HG03460 (cell line): ENCODE measurements at regions not wholly inside any gene's neighbourhood (a gene's known extent, or its start where the extent isn't known, plus 50 kb on each side); places are given as distances from the start of the nearest gene placed in this dataset.

ENCODE experiments used
- ATAC-seq: cut with Tn5 transposase; IDR thresholded peaks from one replicate; pipeline ENCODE4 v1.9.1; 2021; ENCODE audit not compliant: unreplicated experiment

DNA sequence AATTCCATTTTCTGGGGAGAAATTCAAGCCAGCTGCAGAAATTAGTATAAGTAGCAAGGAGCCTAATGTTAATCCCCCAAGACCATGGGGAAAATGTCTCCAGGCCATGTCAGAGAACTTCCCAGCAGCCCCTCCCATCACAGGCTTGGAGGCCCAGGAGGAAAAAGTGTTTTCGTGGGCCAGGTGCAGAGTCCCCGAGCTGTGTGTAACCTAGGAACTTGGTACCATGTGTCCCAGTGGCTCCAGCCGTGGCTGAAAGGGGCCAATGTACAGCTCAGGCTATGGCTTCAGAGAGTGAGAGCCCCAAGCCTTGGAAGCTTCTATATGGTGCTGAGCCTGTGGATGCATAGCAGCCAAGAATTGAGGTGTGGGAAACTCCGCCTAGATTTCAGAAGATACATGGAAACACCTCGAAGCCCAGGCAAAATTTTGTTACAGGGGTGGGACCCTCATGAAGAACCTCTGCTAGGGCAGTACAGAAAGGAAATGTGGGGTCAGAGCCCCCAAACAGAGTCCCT is 286.3 kb downstream of the MATN1 start:
- ATAC-seq: no peak

DNA sequence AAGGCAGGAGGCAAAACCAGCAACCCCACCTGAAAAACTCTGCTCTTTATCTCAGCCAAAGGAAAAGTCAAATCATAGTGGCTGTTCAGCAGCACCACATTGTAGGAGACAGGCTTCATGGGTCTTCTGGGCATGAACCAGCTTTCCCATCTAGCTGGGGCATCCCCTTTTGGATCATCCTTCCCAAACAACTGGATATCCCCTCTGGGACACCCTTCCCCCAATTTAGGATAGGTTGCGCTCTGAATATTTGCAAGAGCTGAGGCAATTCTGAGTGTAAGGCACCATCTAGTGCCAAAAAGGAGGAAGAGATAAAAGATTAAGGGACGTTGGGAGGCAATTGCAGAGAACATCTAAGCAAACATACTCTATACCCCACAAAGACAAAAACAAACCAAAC is 295.8 kb downstream of the MATN1 start:
- ATAC-seq: no peak

DNA sequence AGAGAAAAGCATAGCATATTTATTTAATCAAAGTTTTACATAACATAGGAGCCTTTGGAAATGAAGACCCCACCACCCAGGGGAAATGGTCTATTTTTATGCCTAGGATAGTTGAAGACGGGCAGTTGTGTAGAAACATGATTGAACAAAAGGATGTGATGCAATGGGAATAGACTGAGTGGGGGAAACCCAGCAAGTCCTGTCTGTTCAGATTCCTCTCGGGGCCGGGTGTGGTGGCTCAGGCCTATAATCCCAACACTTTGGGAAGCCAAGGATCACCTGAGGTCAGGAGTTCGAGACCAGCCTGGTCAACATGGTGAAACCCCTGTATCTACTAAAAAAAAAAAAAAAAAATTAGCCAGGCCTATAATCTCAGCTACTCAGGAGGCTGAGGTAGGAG is 298.3 kb downstream of the MATN1 start:
- no peak for ATAC-seq

DNA sequence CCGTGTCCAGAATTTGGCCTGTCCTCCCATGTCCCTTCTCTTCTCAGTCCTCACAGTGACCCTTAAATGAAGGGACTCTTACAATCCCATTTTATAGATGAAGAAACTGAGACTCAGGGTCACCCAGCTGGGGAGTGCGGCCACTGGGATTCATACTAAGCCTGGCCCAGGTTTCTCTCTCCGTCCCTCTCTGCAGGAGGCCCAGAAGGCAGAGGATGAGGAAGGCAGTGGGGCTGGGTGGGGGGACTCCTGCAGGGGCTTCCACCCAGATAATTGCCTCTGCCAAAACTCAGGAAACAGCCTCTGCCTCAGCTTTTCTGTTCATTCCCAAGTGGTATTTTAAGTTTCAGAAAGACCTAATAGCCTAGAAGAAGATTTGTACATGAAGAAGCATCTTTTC is 299.8 kb downstream of the MATN1 start:
- ATAC-seq: no peak

DNA sequence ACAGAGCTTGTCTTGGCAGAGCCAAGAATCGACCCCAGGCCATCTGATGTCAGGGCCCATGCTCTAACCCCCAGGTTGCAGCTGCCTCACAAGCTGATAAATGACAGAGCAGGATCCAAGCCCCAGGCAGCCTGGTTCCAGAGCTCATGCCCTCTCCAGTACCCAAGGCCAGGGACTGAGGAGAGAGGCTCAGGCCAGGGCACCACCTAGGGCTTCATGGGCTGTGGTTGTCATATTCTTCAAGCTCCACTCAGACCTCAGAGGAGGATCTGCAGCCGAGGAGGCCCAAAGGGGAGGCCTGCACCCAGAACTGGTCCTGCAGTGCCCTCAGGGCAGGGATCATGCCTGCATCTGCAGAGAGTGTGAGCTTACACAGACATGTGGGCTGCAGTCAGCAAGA is 301.1 kb downstream of the MATN1 start:
- no peak for ATAC-seq

DNA sequence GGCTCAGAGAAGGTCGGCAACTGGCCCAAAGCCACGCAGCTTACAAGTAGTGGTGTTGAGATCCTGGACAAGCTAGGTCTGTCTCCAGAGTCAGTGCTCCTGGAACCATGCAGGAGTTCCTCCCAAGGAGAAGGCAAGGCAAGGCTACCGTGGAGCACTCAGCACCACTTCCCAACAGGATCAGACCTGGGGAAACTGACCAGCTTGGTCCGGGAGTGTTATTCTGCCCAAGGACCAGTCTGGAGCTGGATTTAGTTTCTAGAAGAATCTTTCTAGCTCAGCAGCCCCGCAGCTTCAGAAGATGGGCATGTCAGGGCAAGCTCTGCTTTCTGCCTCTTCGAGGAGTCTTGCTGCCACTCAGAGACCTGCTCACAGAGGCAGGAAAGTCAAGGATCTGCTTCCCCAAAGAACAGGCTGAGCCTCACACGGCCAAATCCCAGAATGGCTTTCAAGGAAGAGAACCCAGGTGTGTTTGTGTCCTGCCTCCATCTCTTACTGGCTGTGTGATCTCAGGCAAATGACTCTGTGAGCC is 302.8 kb downstream of the MATN1 start:
- ATAC-seq: no peak

DNA sequence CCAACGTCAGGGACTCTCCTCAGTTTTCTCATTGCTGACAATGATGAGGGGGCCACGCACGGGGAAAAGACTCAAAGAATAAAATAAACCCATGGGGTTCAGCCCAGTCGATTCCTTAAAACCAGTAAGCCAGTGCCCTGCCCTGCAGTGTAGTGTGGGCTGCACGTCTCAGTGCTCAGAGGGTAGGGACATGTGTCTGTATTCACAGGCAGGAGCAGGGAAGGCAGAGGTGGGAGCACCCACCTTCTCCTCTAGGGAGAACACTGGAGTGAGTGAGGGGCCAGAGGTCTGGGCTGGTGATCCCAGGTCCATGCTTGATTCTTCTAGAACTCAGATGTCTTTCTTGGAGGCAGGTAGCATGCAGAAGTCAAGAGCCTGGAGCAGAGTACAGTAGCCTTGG is 303.6 kb downstream of the MATN1 start:
- no peak for ATAC-seq

DNA sequence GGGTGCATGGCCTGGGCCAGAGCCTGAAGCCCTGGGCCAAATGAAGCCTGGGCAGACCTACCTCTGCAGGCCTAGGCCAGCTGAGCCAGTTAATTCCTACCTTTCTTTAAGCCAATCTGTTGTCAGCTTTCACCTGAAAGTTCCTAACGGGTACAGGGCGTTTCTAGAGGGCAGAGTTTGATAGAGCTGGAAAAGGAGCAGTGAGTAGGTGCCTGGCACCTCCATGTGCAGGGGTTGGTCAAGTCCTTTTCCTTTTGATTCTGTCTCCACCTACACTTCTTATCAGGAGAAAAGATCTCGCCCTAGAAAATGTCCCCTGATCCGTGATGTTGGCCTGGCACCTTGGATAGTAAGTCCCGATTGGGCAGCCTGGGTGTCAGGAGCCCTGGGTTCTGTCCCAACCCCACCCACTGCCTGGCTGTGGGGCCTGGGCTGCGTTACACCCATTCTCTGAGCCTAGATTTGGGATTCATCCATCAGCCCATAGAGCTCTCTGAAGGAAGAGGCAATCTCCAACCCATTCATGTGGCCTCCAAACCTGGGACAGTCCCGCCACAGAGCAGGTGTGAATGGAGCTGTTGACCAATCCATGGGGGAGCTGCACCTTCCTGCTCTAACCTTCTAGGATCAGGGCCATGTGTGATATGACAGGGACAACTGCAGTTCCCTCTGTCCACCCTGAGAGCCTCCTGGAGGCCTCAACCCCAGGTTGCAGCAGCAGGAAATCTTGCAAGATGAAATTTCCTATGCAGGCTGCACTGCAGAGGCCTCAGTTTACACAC is 304.3 kb downstream of the MATN1 start:
- ATAC-seq: no peak

DNA sequence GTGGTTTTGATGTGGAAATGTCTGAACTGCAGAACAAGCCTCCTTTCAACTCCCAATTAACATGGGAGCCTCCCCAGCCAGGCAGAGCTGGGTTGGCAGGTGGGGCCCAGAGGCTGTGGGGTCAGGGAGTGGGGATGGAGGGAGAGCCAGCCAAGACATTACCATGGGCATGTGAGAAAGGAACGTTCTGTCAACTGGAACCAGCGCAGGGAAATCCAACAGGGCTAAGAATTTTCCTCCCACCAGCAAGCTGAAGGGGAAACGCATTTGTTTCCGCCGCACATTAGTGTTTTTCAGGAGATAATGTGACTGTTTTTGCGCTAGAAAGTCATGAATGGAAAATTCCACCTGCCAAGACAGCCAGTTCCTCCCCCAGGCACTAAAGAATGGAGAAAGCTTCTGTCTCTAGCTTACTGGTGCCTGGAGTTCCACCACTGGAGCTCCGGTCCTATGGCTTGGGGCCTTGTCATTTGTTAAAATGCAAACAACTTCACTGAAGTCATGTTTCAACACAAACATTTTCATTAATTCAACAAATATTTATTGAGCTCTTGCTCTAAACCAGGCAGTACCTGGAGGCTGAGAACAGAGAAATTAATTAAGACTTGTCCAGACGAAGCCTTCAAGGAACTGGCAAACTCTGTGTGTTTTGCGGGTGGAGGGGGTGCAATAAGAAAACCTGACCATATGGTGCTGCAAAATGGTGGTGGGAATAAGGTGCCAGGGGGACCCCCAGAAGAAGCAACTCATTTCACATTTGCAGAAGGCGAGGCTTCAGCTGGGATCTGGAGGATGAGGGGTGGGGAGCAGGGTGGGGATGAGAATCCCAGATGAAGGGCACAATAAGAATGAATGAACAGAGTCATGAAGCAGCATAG is 305.1 kb downstream of the MATN1 start:
- ATAC-seq: no peak

DNA sequence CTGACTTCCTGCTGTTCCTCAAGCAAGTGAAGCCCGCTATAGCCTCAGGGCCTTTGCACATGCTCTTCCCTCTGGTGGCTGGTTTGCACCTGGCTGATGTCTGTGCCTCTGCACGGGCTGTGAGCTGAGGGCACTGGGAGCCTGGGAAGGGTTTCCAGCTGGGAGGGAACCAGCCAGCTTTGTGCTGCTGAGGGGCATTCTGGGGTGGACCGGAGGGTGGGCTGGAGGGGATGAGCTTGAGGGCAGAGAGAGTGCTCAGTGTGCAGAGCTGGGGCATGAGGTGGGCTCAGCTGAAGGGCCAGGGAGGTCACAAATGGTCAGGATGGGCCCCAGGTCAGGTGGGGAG is 305.7 kb downstream of the MATN1 start:
- ATAC-seq: no peak

DNA sequence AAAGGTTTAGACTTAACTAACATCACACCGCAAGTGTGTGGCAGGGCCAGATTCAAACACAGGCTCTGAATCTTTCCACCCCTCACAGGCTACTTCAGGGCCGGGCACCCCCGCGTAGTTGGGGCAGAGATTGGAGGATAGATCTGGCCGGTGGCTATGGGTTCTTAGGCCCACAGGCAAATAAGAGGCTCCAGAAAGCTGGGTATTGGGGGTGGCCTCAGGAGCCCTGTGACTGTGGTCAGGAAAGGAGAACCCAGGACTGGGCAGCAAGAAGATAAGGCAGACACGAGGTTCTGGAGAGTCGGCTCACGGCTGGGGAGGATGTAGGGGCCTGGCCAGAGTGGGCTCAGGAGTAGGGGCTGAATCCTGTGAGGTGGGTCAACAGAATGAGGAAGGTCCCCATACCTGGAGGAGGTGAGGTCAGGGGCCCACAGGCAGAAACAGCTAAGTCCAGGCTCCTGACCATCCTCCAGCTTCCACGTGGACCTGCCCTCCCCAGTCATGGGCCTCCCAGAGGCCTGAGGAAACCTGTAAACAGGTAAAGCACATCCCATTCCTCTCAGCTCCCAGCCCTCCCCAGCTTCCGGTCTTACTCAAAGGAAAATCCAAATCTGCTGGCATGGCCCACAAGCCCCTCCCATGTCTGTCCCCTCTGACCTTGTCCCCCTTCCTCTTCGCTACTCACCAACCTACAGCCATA is 306.2 kb downstream of the MATN1 start:
- no peak for ATAC-seq

DNA sequence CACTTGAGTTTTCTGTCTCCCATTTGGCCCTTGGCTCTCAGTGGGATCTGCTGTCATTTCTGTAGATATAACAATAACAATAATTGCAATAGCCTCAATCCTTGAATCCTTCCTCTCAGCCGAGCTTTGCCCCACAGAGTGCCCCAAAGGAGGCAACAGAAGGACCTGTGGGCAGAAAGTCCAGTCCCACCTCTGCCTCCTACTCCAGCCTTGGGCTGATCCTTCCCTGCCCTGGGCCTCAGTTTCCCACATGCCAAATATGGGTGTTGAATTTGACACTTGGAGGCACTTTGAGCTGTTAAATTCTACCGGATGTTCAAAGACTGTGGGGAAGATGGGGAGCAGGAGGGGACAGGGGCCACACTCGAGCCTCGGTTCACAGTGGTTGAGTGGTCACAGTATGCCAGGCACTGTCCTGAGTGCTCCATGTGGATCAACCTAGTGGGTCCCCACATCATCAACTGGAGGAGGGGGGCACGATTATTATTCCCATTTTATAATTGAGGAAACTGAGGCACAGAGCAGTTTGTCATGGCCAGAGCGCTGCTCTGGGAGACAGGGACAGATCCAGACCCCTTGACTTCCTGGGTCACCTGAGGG is 307.1 kb downstream of the MATN1 start:
- ATAC-seq: no peak

DNA sequence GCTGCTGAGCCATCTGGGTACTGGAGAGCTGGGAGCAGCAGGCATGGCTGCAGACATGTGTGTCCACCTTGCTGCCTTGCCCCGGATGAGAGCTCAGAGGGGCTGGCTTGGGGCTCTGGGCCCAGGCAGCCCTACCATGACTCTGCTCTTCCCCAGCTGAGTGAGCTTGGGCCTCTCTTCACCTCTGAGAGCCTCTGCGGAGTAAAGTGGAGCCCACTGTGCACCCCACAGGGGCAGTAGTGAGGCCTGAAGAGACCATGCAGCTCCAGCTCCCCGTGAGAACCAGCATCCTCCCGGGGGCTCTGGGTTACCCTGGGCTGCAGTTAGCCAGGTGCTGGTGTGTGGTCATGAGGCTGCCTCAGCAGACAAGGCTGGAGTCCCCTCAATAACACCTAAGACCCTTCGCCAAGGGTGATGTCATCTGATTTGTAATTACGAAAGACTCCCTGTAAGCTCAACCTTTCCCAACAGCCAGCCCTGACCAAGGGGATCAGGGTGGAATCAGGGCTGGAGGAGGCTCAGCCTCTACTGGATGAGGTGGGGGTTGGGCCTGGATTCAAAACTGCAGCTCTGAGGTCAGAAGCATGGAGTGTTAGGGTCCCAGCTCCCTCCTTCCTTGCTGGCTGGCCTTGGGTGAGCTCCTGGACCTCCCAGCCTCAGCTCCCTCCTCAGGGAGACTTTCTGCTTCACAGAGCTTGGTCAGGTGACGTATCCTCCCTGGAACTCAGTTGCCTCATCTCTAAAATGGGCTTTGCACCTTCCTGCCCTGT is 308.0 kb downstream of the MATN1 start:
- no peak for ATAC-seq

DNA sequence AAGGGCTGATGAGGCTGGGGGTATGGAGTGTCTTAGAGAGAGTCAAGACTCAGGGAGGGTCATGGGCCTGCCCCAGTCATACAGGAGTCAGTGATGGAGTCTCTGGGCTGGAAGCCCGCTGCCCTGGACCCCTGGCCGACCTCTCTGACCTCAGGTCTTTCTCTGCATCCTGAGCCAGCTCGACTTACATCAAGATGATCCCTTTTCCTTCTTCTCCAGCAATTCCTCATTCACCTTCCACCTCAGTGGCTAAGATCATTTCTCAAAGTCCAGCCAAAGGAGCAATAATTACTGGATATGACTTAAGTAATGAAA is 308.6 kb downstream of the MATN1 start:
- no peak for ATAC-seq

DNA sequence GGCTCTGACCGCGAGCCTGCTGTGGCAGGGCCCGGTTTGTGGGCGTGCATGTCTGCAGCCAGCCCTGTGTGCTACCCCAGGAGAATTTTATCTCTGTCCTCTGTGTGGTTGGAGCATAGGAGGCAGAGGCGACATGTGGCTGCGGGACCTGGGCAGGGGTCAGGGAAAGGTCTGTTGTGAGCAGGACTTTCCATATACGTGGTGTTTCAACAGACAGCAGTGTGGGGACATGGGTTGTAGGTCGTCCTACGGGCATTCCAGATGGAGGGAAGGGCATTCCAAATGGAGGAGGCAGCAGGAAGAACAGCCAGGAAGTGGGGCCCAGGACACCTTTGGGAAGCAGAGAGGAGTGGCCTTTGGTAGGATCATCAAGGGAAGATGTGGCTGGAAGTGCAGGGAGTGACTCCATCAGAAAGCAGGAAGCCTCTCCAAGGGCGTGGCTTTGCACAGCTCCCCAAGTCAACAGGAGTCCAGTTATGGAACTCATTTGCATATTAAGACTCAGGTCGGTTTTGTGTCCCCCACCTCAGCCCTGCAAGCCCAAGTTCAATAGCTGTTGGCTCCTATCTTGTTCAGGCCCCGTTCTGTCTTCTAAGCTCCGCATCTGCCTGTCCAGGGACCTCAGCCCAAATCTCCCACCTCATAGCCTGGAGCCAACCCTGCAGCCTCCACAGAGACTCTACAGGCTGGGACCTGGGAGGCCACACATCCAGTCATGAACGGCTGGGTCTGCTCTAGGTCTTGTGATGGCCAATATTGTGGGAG is 309.1 kb downstream of the MATN1 start:
- ATAC-seq: no peak

DNA sequence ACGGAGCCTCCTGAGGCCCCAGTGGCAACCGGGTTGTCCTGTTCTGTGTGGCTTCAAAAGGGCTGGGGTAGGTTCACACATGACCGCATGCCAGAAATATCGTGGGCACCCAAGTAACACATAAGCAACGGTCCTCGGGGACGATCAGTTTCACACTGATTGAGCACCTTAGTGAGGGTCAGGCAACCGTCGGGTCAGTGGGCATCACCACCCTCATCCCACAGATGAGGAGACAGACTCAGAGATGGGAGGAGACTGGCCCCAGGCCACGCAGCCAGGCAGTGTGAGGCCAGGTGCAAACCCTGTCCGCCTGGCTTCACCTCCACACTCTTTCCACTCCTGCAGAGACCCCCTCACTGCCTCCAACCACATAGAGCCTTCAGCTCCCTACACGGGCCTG is 309.8 kb downstream of the MATN1 start:
- ATAC-seq: no peak

DNA sequence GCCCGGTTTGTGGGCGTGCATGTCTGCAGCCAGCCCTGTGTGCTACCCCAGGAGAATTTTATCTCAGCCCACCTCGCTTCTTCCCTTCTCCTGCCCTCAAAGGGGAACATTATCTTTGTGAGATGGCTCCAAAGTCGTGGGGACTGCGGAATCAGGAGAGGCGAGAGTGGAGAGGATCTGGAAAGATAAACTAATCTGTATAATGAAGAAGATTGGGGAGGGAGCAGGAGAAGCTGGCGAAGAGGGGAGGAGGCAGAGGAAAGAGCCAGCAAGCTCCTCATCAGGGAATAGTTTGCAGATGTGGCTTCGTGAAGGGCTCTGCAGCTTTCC is 310.3 kb downstream of the MATN1 start:
- no peak for ATAC-seq

DNA sequence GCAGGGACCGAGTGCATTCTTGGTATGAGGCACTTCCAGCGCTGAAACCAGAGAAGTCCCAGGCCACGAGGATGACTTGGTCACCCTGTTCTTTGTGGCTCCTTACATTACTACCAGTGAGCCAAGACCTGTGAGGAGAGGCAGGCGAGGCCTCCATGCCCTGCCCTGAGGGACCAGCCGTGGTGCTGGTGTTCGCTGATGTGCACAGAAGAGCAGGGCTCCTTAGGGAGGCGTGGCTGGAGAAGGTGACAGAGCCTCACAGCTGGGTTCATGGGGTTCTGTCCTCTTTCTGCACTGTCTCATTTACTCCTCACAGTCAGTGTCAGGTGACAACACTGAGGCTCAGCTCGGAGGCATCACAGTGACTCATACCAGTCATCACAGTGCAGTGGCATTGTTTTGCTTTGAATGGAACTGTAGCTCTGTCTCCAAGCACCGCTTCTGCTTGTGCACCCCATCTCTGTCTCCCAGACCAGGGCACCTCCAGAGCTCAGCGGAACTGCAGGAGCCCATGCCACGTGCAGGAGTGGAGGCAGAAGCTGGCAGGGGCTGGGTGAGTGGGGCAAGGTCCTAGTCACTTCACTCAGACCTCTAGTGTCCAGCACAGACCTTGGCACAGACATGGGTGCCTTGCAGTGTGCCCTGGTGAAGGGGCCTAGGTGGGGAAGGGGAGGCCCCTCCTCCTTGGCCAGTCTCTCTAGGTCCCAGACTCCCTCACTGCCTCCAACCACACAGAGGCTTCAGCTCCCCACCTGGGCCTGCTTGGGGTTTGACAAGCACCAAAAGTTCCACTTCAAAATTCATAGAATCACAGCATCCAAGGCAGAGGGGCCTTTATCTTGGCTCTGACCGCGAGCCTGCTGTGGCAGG is 310.9 kb downstream of the MATN1 start:
- no peak for ATAC-seq

DNA sequence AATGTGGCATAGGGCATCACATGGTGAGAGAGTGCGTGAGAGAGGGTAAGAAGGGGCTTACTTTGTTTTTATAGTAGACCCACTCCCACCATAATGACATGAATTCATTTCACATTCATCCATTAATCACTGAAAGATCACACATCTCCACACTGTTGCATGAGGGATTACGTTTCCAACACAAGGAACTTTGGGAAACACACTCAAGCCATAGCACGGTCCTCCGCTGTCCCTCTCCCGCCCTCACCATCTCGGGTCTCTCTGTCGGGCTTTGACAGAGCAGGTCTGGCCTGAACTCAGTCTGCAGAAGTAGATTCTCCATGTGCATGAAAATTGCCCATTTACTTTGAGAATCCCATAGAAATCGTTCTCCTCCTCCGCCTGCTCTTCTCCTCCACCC is 312.2 kb downstream of the MATN1 start:
- no peak for ATAC-seq
